B cell (primary cell): ENCODE measurements at regions not wholly inside any gene's neighbourhood (a gene's known extent, or its start where the extent isn't known, plus 50 kb on each side); places are given as distances from the start of the nearest gene placed in this dataset.

Experiments used
- ATAC-seq: fragments of 200-7000 bp; cut with Tn5 transposase; one replicate; pipeline ENCODE4 v1.10.0; 2021; ENCODE audit warnings: low read depth, mild to moderate bottlenecking, moderate number of reproducible peaks, moderate library complexity
- CTCF ChIA-PET: fragments of 350-600 bp; sonication (Branson Sonifier 250); formaldehyde crosslinking; loops from one replicate; lab custom pipeline; 2021; ENCODE audit warnings: antibody characterized with exemption, inconsistent platforms; lab: Charles Lee
- POLR2A ChIA-PET: fragments of 350-600 bp; sonication (Branson Sonifier 250); formaldehyde crosslinking; loops from one replicate; lab custom pipeline; 2021; ENCODE audit warnings: antibody characterized with exemption; lab: Charles Lee
- DNase-seq: peaks from one replicate; pipeline ENCODE4 v3.0.0; 2013
- H2AFZ ChIP-seq: 2 replicates; pipeline ENCODE4 v1.6.1; 2012; ENCODE audit warnings: mild to moderate bottlenecking, low read depth, low read length; ENCODE audit not compliant: insufficient read depth, poor library complexity, severe bottlenecking
- H3K27ac ChIP-seq, 2 donors: 1 replicate in 1 of 2; 2 replicates in 1 of 2; pipeline ENCODE4 v1.5.1; 2012 to 2013; ENCODE audit warnings: low read length in 2 of 2, mild to moderate bottlenecking in 2 of 2, moderate library complexity in 1 of 2
- H3K27me3 ChIP-seq, 4 experiments: fragments of 200-600 bp in 1 of 4; sonication (generic) in 1 of 4; replicated peaks in 1 of 4; 1 replicate in 2 of 4; 2 replicates in 2 of 4; pipeline versions ENCODE4 v1.6.1 to v1.7.0; 2013 to 2016; ENCODE audit warnings: low read length in 3 of 4, mild to moderate bottlenecking in 2 of 4, mixed read lengths in 1 of 4, moderate library complexity in 1 of 4; ENCODE audit not compliant: insufficient read depth in 4 of 4, control insufficient read depth in 3 of 4; ENCODE audit errors: control extremely low read depth in 1 of 4
- H3K36me3 ChIP-seq, 2 experiments: replicated peaks in 1 of 2; 1 replicate in 1 of 2; 2 replicates in 1 of 2; pipeline versions ENCODE4 v1.6.1 to v1.7.1; 2013; ENCODE audit warnings: low read length in 1 of 2; ENCODE audit not compliant: insufficient read depth in 2 of 2, control insufficient read depth in 1 of 2; ENCODE audit errors: control extremely low read depth in 1 of 2, extremely low read depth in 1 of 2
- H3K4me1 ChIP-seq, 2 donors: fragments of 200-600 bp in 1 of 2; sonication (generic) in 1 of 2; 1 replicate in 1 of 2; 2 replicates in 1 of 2; pipeline versions ENCODE4 v1.5.1 to v1.6.1; 2013 to 2017; ENCODE audit warnings: low read length in 2 of 2; ENCODE audit not compliant: control insufficient read depth in 2 of 2, insufficient read depth in 2 of 2
- H3K4me2 ChIP-seq: replicated peaks from 2 replicates; pipeline ENCODE3; 2012; ENCODE audit warnings: mild to moderate bottlenecking, low read depth, low read length; ENCODE audit not compliant: poor library complexity, severe bottlenecking
- H3K4me3 ChIP-seq, 5 experiments: fragments of 200-600 bp in 1 of 5; sonication (generic) in 1 of 5; 1 replicate in 3 of 5; 2 replicates in 2 of 5; pipeline versions ENCODE4 v1.5.1 to v1.7.0; 2011 to 2016; ENCODE audit warnings: low read length in 4 of 5, mild to moderate bottlenecking in 4 of 5, low read depth in 2 of 5, control low read depth in 1 of 5, moderate library complexity in 1 of 5; ENCODE audit not compliant: insufficient read depth in 1 of 5; ENCODE audit errors: control extremely low read depth in 1 of 5, extremely low read depth in 1 of 5
- H3K79me2 ChIP-seq: fragments of 200-600 bp; sonication (generic); one replicate; pipeline ENCODE4 v1.6.0; 2016; ENCODE audit warnings: low read length; ENCODE audit not compliant: control insufficient read depth, insufficient read depth
- H3K9ac ChIP-seq: fragments of 200-600 bp; sonication (generic); 2 replicates; pipeline ENCODE4 v1.6.1; 2017; ENCODE audit warnings: mild to moderate bottlenecking, low read length, moderate library complexity
- H3K9me3 ChIP-seq, 3 donors: one replicate each; pipeline versions ENCODE4 v1.6.1 to v1.7.1; 2013; ENCODE audit warnings: low read length in 2 of 3; ENCODE audit not compliant: control insufficient read depth in 2 of 3, insufficient read depth in 1 of 3; ENCODE audit errors: control extremely low read depth in 1 of 3
- H4K20me1 ChIP-seq: 2 replicates; pipeline ENCODE4 v1.6.0; 2012; ENCODE audit warnings: mild to moderate bottlenecking, low read length; ENCODE audit not compliant: insufficient read depth, control insufficient read depth, poor library complexity, severe bottlenecking
- H3K27ac Mint-ChIP-seq: one replicate; pipeline ENCODE4 v1.8.0; 2021; ENCODE audit warnings: mixed read lengths
- H3K27me3 Mint-ChIP-seq: one replicate; pipeline ENCODE4 v1.8.0; 2021; ENCODE audit warnings: mixed read lengths
- H3K4me1 Mint-ChIP-seq: one replicate; pipeline ENCODE4 v1.8.0; 2021; ENCODE audit warnings: mixed read lengths
- H3K4me3 Mint-ChIP-seq: one replicate; pipeline ENCODE4 v1.8.0; 2021; ENCODE audit warnings: mixed read lengths
- H3K9me3 Mint-ChIP-seq: one replicate; pipeline ENCODE4 v1.8.0; 2022; ENCODE audit warnings: mixed read lengths; ENCODE audit not compliant: insufficient read depth
- CTCF ChIP-seq: fragments of 200-600 bp; IDR thresholded peaks from one replicate; pipeline ENCODE4 v1.8.0; 2022; ENCODE audit warnings: antibody characterized with exemption, mild to moderate bottlenecking
- EZH2 ChIP-seq: IDR thresholded peaks from 2 replicates; pipeline ENCODE4 v1.6.1; 2012; ENCODE audit warnings: borderline replicate concordance, low read depth, mild to moderate bottlenecking, moderate library complexity, low read length; ENCODE audit not compliant: insufficient read depth, poor library complexity, severe bottlenecking
- WGBS: methylation state at CpG from one replicate; pipeline ENCODE4 v1.1.5; 2013; ENCODE audit warnings: missing lambda C conversion rate; ENCODE audit not compliant: insufficient coverage; 5-methylcytosine and 5-hydroxymethylcytosine counted together
- intact Hi-C: fragments of 100-400 bp; cut with micrococcal nuclease; formaldehyde crosslinking; loops from one replicate; pipeline ENCODE4 v1.10.0; 2022

- Histone ChIP-seq H3K4me1 (no peaks in the 10 kb centered on the region), H3K27me3 (no peaks in the 10 kb centered on the region), H3K9me3 (peaks cover 0 to 2% (median 0%) of the 10 kb centered on the region in 3 donors), H4K20me1 (no peaks in the 10 kb centered on the region), H3K4me2 (no peak overlapping the region), H2AFZ (no peak overlapping the region), H3K36me3 (no peaks in the 10 kb centered on the region), H3K4me3 (no peak overlapping the region), H3K79me2 (no peaks in the 10 kb centered on the region), H3K27ac (no peak overlapping the region), H3K9ac (no peak overlapping the region)
- no CpG with 5 or more reads among the region's 2 CpGs for WGBS
- Mint-ChIP-seq H3K27ac (no peak overlapping the region), H3K9me3 (no peaks in the 10 kb centered on the region), H3K4me1 (no peaks in the 10 kb centered on the region), H3K4me3 (no peak overlapping the region), H3K27me3 (no peaks in the 10 kb centered on the region)
- POLR2A ChIA-PET: no interaction called here
- DNase-seq (no peak), ATAC-seq (no peak)
- CTCF ChIA-PET: no interaction called here
- intact Hi-C loops: no loop called here
- TF ChIP-seq EZH2: no peak
- no peak for TF ChIP-seq CTCF
These were observed 222.6 kb upstream of the CEP162 start for GRCh38 chr6:84450018-84450417.

GRCh38 chr6:84449220-84449619 lies 221.8 kb upstream of the CEP162 start:
- no peak for ATAC-seq
- no peak overlapping the region for H3K27ac Mint-ChIP-seq
- Histone ChIP-seq H3K27ac (no peak overlapping the region), H3K4me3 (no peak overlapping the region), H3K79me2 (no peaks in the 10 kb centered on the region), H4K20me1 (no peaks in the 10 kb centered on the region), H3K4me2 (no peak overlapping the region), H3K27me3 (no peaks in the 10 kb centered on the region), H2AFZ (no peak overlapping the region), H3K9ac (no peak overlapping the region), H3K36me3 (no peaks in the 10 kb centered on the region), H3K4me1 (no peaks in the 10 kb centered on the region), H3K9me3 (no peaks in the 10 kb centered on the region)
- POLR2A ChIA-PET: no interaction called here
- WGBS: no CpG with 5 or more reads among the region's 6 CpGs
- H3K4me1 Mint-ChIP-seq: no peaks in the 10 kb centered on the region
- no peak for DNase-seq
- intact Hi-C loops: no loop called here
- no peak for TF ChIP-seq EZH2
- no peak for TF ChIP-seq CTCF
- no peaks in the 10 kb centered on the region for H3K9me3 Mint-ChIP-seq
- H3K27me3 Mint-ChIP-seq: no peaks in the 10 kb centered on the region
- no peak overlapping the region for H3K4me3 Mint-ChIP-seq
- CTCF ChIA-PET: no interaction called here
